Keratinocyte (primary cell): ENCODE measurements at regions not wholly inside any gene's neighbourhood (a gene's known extent, or its start where the extent isn't known, plus 50 kb on each side); places are given as distances from the start of the nearest gene placed in this dataset.

Experiments used
- DNase-seq: peaks from one replicate; pipeline ENCODE4 v3.0.0-alpha.2; 2011; ENCODE audit warnings: low read depth, missing footprints, low spot score
- FAIRE-seq: peaks from 2 replicates; lab custom pipeline; 2011; peaks lifted over from hg19 to GRCh38; lab: Jason Lieb, UNC
- H2AFZ ChIP-seq: 2 replicates; pipeline ENCODE4 v1.6.0; 2012; ENCODE audit warnings: low read length, control low read depth, inconsistent platforms; ENCODE audit not compliant: control insufficient read depth
- H3K27ac ChIP-seq: 2 replicates; pipeline ENCODE4 v1.5.1; 2011; ENCODE audit warnings: low read length; ENCODE audit not compliant: control insufficient read depth, insufficient read depth
- H3K27me3 ChIP-seq: 3 replicates; pipeline ENCODE4 v1.6.0; 2011; ENCODE audit warnings: low read length; ENCODE audit not compliant: control insufficient read depth, insufficient read depth; ENCODE audit errors: extremely low read depth
- H3K36me3 ChIP-seq, 2 experiments: 2 replicates in 1 of 2; 3 replicates in 1 of 2; pipeline ENCODE4 v1.5.1; 2011; ENCODE audit warnings: low read length in 2 of 2, mild to moderate bottlenecking in 1 of 2; ENCODE audit not compliant: control insufficient read depth in 2 of 2, insufficient read depth in 2 of 2; ENCODE audit errors: extremely low read depth in 1 of 2
- H3K4me1 ChIP-seq: 3 replicates; pipeline ENCODE4 v1.5.1; 2011; ENCODE audit warnings: low read length; ENCODE audit not compliant: control insufficient read depth, insufficient read depth; ENCODE audit errors: extremely low read depth
- H3K4me2 ChIP-seq: 3 replicates; pipeline ENCODE4 v1.6.0; 2011; ENCODE audit warnings: low read depth, low read length; ENCODE audit not compliant: control insufficient read depth, insufficient read depth; ENCODE audit errors: extremely low read depth
- H3K4me3 ChIP-seq, 3 experiments: fragments of 200-600 bp in 1 of 3; sonication (generic) in 1 of 3; 2 replicates in 2 of 3; 3 replicates in 1 of 3; pipeline ENCODE4 v1.5.1; 2011 to 2016; ENCODE audit warnings: low read length in 3 of 3, mild to moderate bottlenecking in 3 of 3, control low read depth in 2 of 3, inconsistent platforms in 1 of 3, low read depth in 1 of 3, mixed read lengths in 1 of 3, mixed run types in 1 of 3, moderate library complexity in 1 of 3; ENCODE audit not compliant: control insufficient read depth in 2 of 3, insufficient read depth in 2 of 3; ENCODE audit errors: extremely low read depth in 1 of 3
- H3K79me2 ChIP-seq: 2 replicates; pipeline ENCODE4 v1.6.0; 2012; ENCODE audit warnings: low read length; ENCODE audit not compliant: control insufficient read depth, insufficient read depth
- H3K9ac ChIP-seq: 3 replicates; pipeline ENCODE4 v1.6.0; 2011; ENCODE audit warnings: low read length; ENCODE audit not compliant: control insufficient read depth, insufficient read depth; ENCODE audit errors: extremely low read depth
- H3K9me1 ChIP-seq: 3 replicates; pipeline ENCODE4 v1.6.0; 2011; ENCODE audit warnings: low read length; ENCODE audit not compliant: control insufficient read depth, insufficient read depth; ENCODE audit errors: extremely low read depth
- H3K9me3 ChIP-seq: 2 replicates; pipeline ENCODE4 v1.5.1; 2012; ENCODE audit warnings: low read depth, low read length; ENCODE audit not compliant: control insufficient read depth
- H4K20me1 ChIP-seq: 3 replicates; pipeline ENCODE4 v1.6.0; 2011; ENCODE audit warnings: low read length; ENCODE audit not compliant: control insufficient read depth, insufficient read depth; ENCODE audit errors: extremely low read depth
- EZH2 ChIP-seq: IDR thresholded peaks from one replicate; pipeline ENCODE4 v1.6.1; 2012; ENCODE audit warnings: inconsistent platforms, mild to moderate bottlenecking, low read length, moderate library complexity
- dilution Hi-C: fragments of 300-500 bp; cut with MboI; formaldehyde crosslinking; loops from one replicate; pipeline ENCODE4 v1.7.0; 2020; ENCODE audit warnings: low sequenced_read_pairs; ENCODE audit not compliant: extremely low pct_ligation_motif_present
- TF ChIP-seq, protein P1 (sequence below), 3 experiments: IDR thresholded peaks in 1 of 3; conservative IDR thresholded peaks in 1 of 3; optimal IDR thresholded peaks in 1 of 3; 2 replicates in 2 of 3; 3 replicates in 1 of 3; pipeline versions ENCODE3 to v1.5.1; 2011; ENCODE audit warnings: low read length in 3 of 3, mild to moderate bottlenecking in 3 of 3, moderate library complexity in 2 of 3, control low read depth in 1 of 3, inconsistent platforms in 1 of 3; ENCODE audit not compliant: insufficient read depth in 2 of 3; ENCODE audit errors: extremely low read depth in 1 of 3

GRCh38 chrX:149996515-149996914, 58.2 kb upstream of the EOLA2 start:
- no peak overlapping the region for H3K4me3 ChIP-seq
- H3K27ac ChIP-seq: no peak overlapping the region
- H3K4me2 ChIP-seq: no peak overlapping the region
- H3K9ac ChIP-seq: no peak overlapping the region
- H3K4me1 ChIP-seq: no peaks in the 10 kb centered on the region
- DNase-seq: no peak
- dilution Hi-C loops: no loop called here
- no peak overlapping the region for H2AFZ ChIP-seq
- no peaks in the 10 kb centered on the region for H3K27me3 ChIP-seq
- H3K79me2 ChIP-seq: no peaks in the 10 kb centered on the region
- peaks cover 3% of the 10 kb centered on the region in 2 experiments for H3K36me3 ChIP-seq
- no peaks in the 10 kb centered on the region for H3K9me1 ChIP-seq
- no peak for FAIRE-seq
- no peaks in the 10 kb centered on the region for H4K20me1 ChIP-seq
- no peak for TF ChIP-seq EZH2
- TF ChIP-seq, protein P1, sequence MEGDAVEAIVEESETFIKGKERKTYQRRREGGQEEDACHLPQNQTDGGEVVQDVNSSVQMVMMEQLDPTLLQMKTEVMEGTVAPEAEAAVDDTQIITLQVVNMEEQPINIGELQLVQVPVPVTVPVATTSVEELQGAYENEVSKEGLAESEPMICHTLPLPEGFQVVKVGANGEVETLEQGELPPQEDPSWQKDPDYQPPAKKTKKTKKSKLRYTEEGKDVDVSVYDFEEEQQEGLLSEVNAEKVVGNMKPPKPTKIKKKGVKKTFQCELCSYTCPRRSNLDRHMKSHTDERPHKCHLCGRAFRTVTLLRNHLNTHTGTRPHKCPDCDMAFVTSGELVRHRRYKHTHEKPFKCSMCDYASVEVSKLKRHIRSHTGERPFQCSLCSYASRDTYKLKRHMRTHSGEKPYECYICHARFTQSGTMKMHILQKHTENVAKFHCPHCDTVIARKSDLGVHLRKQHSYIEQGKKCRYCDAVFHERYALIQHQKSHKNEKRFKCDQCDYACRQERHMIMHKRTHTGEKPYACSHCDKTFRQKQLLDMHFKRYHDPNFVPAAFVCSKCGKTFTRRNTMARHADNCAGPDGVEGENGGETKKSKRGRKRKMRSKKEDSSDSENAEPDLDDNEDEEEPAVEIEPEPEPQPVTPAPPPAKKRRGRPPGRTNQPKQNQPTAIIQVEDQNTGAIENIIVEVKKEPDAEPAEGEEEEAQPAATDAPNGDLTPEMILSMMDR (optimal IDR thresholded peaks at IDR 0.05 in 1 of 3, IDR thresholded peaks at IDR 0.05 in 1 of 3, conservative IDR thresholded peaks at IDR 0.05 in 1 of 3; ENCODE audit: extremely low read depth in 1 of 3, insufficient read depth in 2 of 3, low read length in 3 of 3): no peak
- no peaks in the 10 kb centered on the region for H3K9me3 ChIP-seq

- Histone ChIP-seq H3K36me3 (no peaks in the 10 kb centered on the region), H3K27me3 (no peaks in the 10 kb centered on the region), H3K4me1 (no peaks in the 10 kb centered on the region), H3K9me3 (no peaks in the 10 kb centered on the region), H4K20me1 (no peaks in the 10 kb centered on the region), H3K4me3 (no peak overlapping the region), H3K79me2 (no peaks in the 10 kb centered on the region), H3K9ac (no peak overlapping the region), H3K27ac (no peak overlapping the region), H2AFZ (no peak overlapping the region), H3K9me1 (no peaks in the 10 kb centered on the region), H3K4me2 (no peak overlapping the region)
- no peak for DNase-seq
- dilution Hi-C loops: no loop called here
- TF ChIP-seq, protein P1 (optimal IDR thresholded peaks at IDR 0.05 in 1 of 3, IDR thresholded peaks at IDR 0.05 in 1 of 3, conservative IDR thresholded peaks at IDR 0.05 in 1 of 3; ENCODE audit: extremely low read depth in 1 of 3, insufficient read depth in 2 of 3, low read length in 3 of 3): no peak
- no peak for TF ChIP-seq EZH2
- no peak for FAIRE-seq
Measured at GRCh38 chrX:150005027-150005426, 66.7 kb upstream of the EOLA2 start.
